Prostate gland (tissue), 2 donors: ENCODE measurements at regions not wholly inside any gene's neighbourhood (a gene's known extent, or its start where the extent isn't known, plus 50 kb on each side); places are given as distances from the start of the nearest gene placed in this dataset.

ENCODE experiments used
- DNase-seq: peaks from one replicate; pipeline ENCODE4 v3.0.0-alpha.2; 2019; ENCODE audit warnings: low spot score
- H3K27ac ChIP-seq, 2 donors: fragments of 200-600 bp; sonication (generic); 2 replicates each; pipeline ENCODE4 v1.5.1; 2017 to 2019
- H3K27me3 ChIP-seq: fragments of 200-600 bp; sonication (generic); replicated peaks from 2 replicates; pipeline ENCODE4 v1.5.1; 2019; ENCODE audit not compliant: insufficient read depth
- H3K36me3 ChIP-seq, 2 donors: fragments of 200-600 bp; sonication (generic); 1 replicate in 1 of 2; 2 replicates in 1 of 2; pipeline versions ENCODE4 v1.5.1 to v1.8.1; 2017 to 2019
- H3K4me1 ChIP-seq: fragments of 200-600 bp; sonication (generic); replicated peaks from 2 replicates; pipeline ENCODE4 v1.5.1; 2019
- H3K4me3 ChIP-seq, 2 donors: fragments of 200-600 bp; sonication (generic); 2 replicates each; pipeline ENCODE4 v1.5.1; 2017 to 2019
- H3K9me3 ChIP-seq: fragments of 200-600 bp; sonication (generic); 2 replicates; pipeline ENCODE4 v1.5.1; 2017
- CTCF ChIP-seq, 4 experiments: fragments of 200-600 bp in 2 of 4; fragments of 450-650 bp in 2 of 4; sonication (generic) in 2 of 4; IDR thresholded peaks; 1 replicate in 3 of 4; 2 replicates in 1 of 4; pipeline ENCODE4 v1.5.1; 2016 to 2019; ENCODE audit warnings: antibody characterized with exemption in 4 of 4, mild to moderate bottlenecking in 2 of 4, moderate library complexity in 2 of 4
- POLR2A ChIP-seq: fragments of 450-650 bp; IDR thresholded peaks from one replicate; pipeline ENCODE4 v1.6.1; 2016; ENCODE audit warnings: antibody characterized with exemption, mild to moderate bottlenecking
- POLR2AphosphoS5 ChIP-seq: sonication (generic); formaldehyde crosslinking; IDR thresholded peaks from one replicate; pipeline ENCODE4 v1.6.1; 2017; ENCODE audit warnings: antibody characterized with exemption
- WGBS: methylation state at CpG from one replicate; pipeline ENCODE4 v1.1.5; 2018; 5-methylcytosine and 5-hydroxymethylcytosine counted together
- intact Hi-C: fragments of 100-400 bp; cut with DNase I; formaldehyde crosslinking; loops from one replicate; pipeline ENCODE4 v1.14.2; 2022

GRCh38 chr20:60237981-60238380, 279.8 kb downstream of the CDH26 start:
- no peak for DNase-seq
- intact Hi-C loops = no loop called here
- Histone ChIP-seq H3K27ac (no peak overlapping the region), H3K36me3 (no peaks in the 10 kb centered on the region), H3K4me3 (no peak overlapping the region), H3K27me3 (no peaks in the 10 kb centered on the region), H3K9me3 (no peaks in the 10 kb centered on the region), H3K4me1 (no peaks in the 10 kb centered on the region)
- 86% methylated on average over 7 of the region's 7 CpGs for WGBS
- TF ChIP-seq POLR2A (no peak), POLR2AphosphoS5 (no peak), CTCF (IDR thresholded peaks at IDR 0.05) (no peak)

GRCh38 chr20:60238992-60239660, 280.9 kb downstream of the CDH26 start:
- no peaks in the 10 kb centered on the region for H3K27me3 ChIP-seq
- H3K27ac ChIP-seq = no peak overlapping the region
- WGBS = 81% methylated on average over 11 of the region's 11 CpGs
- no peak overlapping the region for H3K4me3 ChIP-seq
- H3K9me3 ChIP-seq = no peaks in the 10 kb centered on the region
- DNase-seq = no peak
- intact Hi-C loops = no loop called here
- TF ChIP-seq POLR2A = no peak
- no peak for TF ChIP-seq POLR2AphosphoS5
- no peak for TF ChIP-seq CTCF (IDR thresholded peaks at IDR 0.05)
- no peaks in the 10 kb centered on the region for H3K4me1 ChIP-seq
- H3K36me3 ChIP-seq = no peaks in the 10 kb centered on the region

- intact Hi-C loops = no loop called here
- H3K4me3 ChIP-seq = no peak overlapping the region
- no peak overlapping the region for H3K27ac ChIP-seq
- no peak for DNase-seq
- H3K4me1 ChIP-seq = no peaks in the 10 kb centered on the region
- no peaks in the 10 kb centered on the region for H3K36me3 ChIP-seq
- H3K27me3 ChIP-seq = no peaks in the 10 kb centered on the region
- TF ChIP-seq POLR2AphosphoS5 (no peak), POLR2A (no peak), CTCF (IDR thresholded peaks at IDR 0.05) (no peak)
- H3K9me3 ChIP-seq = no peaks in the 10 kb centered on the region
- 29% methylated on average over 12 of the region's 12 CpGs for WGBS
These were observed 281.7 kb downstream of the CDH26 start for GRCh38 chr20:60239956-60240355.

- no peaks in the 10 kb centered on the region for H3K4me1 ChIP-seq
- H3K36me3 ChIP-seq = no peaks in the 10 kb centered on the region
- H3K4me3 ChIP-seq = no peak overlapping the region
- no peak overlapping the region for H3K27ac ChIP-seq
- no peaks in the 10 kb centered on the region for H3K9me3 ChIP-seq
- H3K27me3 ChIP-seq = no peaks in the 10 kb centered on the region
- intact Hi-C loops = no loop called here
- no peak for DNase-seq
- TF ChIP-seq POLR2A (no peak), POLR2AphosphoS5 (no peak), CTCF (IDR thresholded peaks at IDR 0.05) (no peak)
- WGBS = 22% methylated on average over 7 of the region's 7 CpGs
These were observed 282.2 kb downstream of the CDH26 start for GRCh38 chr20:60240415-60240814.

DNA sequence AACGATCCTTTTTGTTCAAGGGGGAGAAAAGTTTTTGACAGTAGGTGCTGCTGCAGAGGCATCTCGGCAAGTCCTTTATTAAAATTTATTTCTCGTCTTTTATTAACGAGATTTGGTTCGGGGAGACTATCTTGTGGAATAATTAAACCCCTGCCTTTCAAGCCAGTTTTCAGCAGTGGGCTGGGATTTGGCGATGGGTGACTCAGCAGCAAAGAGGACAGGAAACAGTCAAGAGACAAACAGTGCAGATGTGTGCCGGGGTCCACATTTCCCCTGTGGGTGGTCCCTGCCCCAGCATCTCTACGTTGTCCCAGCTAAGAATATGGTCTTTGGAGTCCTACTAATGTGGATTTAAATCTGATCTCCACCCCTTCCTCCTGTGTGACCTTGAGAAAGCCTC, 282.8 kb downstream of the CDH26 start:
- 68% methylated on average over 8 of the region's 8 CpGs for WGBS
- intact Hi-C loops = no loop called here
- H3K9me3 ChIP-seq = no peaks in the 10 kb centered on the region
- DNase-seq = no peak
- H3K4me3 ChIP-seq = no peak overlapping the region
- H3K4me1 ChIP-seq = no peaks in the 10 kb centered on the region
- H3K27me3 ChIP-seq = no peaks in the 10 kb centered on the region
- no peak overlapping the region for H3K27ac ChIP-seq
- no peak for TF ChIP-seq CTCF (IDR thresholded peaks at IDR 0.05)
- no peak for TF ChIP-seq POLR2AphosphoS5
- no peak for TF ChIP-seq POLR2A
- H3K36me3 ChIP-seq = no peaks in the 10 kb centered on the region
